Body of pancreas (tissue), 4 donors: ENCODE measurements at regions not wholly inside any gene's neighbourhood (a gene's known extent, or its start where the extent isn't known, plus 50 kb on each side); places are given as distances from the start of the nearest gene placed in this dataset.

ENCODE experiments used
- POLR2A ChIP-seq, 3 donors: fragments of 450-650 bp; IDR thresholded peaks; one replicate each; pipeline ENCODE4 v1.6.1; 2016; ENCODE audit warnings: antibody characterized with exemption in 3 of 3, mild to moderate bottlenecking in 2 of 3
- TF ChIP-seq, protein P1 (sequence below), 7 experiments: fragments of 450-650 bp in 4 of 7; fragments of 200-600 bp in 3 of 7; sonication (generic) in 3 of 7; IDR thresholded peaks; one replicate each; pipeline ENCODE4 v1.5.1; 2016 to 2019; ENCODE audit warnings: antibody characterized with exemption in 7 of 7

DNA sequence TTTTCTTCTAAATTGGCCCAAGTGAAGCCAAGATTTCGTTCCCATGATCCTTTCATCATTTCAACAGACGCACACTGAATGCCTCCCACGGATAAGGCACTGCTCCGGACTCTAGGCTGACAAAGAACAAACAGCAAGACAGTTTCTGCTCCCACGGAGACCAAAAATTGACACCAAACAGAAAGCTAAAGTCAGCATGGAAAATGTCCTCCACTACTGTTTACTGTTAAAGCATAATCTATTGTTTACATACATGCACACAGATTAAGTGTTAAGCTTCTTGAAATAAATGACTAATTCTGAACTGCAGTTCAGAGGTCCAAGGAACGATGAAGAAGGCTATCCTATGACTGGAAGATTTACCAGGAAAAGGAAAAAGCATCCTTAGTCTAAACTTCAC is 199.6 kb downstream of the AASDH start:
- TF ChIP-seq, protein P1, sequence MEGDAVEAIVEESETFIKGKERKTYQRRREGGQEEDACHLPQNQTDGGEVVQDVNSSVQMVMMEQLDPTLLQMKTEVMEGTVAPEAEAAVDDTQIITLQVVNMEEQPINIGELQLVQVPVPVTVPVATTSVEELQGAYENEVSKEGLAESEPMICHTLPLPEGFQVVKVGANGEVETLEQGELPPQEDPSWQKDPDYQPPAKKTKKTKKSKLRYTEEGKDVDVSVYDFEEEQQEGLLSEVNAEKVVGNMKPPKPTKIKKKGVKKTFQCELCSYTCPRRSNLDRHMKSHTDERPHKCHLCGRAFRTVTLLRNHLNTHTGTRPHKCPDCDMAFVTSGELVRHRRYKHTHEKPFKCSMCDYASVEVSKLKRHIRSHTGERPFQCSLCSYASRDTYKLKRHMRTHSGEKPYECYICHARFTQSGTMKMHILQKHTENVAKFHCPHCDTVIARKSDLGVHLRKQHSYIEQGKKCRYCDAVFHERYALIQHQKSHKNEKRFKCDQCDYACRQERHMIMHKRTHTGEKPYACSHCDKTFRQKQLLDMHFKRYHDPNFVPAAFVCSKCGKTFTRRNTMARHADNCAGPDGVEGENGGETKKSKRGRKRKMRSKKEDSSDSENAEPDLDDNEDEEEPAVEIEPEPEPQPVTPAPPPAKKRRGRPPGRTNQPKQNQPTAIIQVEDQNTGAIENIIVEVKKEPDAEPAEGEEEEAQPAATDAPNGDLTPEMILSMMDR (IDR thresholded peaks at IDR 0.05): no peak
- TF ChIP-seq POLR2A (IDR thresholded peaks at IDR 0.05): no peak
